ENCODE measurements at regions not wholly inside any gene's neighbourhood (a gene's known extent, or its start where the extent isn't known, plus 50 kb on each side); places are given as distances from the start of the nearest gene placed in this dataset.

DNA sequence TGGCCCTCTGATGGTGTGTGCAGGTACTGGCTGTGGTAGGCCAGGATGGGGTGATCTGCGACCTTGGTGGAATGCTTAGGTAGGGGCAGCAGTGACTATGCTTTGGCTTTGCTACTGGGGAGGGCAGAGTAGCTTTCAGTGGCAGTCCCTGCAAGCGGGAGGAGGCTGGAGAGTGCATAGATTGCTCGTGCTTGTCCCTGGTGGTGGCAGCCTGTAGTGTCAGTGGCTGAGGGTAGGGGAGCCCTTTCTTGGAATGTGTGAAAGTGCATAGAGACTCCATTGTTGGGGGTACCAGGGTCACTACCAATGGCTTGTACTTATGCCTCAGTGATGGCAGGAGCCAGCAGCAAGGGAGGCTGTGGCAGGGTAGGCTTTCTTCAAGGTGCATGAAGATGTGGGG, 582.6 kb downstream of the MRPL39 start:
- TF ChIP-seq, protein P1, sequence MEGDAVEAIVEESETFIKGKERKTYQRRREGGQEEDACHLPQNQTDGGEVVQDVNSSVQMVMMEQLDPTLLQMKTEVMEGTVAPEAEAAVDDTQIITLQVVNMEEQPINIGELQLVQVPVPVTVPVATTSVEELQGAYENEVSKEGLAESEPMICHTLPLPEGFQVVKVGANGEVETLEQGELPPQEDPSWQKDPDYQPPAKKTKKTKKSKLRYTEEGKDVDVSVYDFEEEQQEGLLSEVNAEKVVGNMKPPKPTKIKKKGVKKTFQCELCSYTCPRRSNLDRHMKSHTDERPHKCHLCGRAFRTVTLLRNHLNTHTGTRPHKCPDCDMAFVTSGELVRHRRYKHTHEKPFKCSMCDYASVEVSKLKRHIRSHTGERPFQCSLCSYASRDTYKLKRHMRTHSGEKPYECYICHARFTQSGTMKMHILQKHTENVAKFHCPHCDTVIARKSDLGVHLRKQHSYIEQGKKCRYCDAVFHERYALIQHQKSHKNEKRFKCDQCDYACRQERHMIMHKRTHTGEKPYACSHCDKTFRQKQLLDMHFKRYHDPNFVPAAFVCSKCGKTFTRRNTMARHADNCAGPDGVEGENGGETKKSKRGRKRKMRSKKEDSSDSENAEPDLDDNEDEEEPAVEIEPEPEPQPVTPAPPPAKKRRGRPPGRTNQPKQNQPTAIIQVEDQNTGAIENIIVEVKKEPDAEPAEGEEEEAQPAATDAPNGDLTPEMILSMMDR (conservative IDR thresholded peaks at IDR 0.05; ENCODE audit: low read depth in 2 of 2) = no peak
- TF ChIP-seq JUNB (IDR thresholded peaks at IDR 0.05; ENCODE audit: unreplicated experiment) (no peak), EZH2 (IDR thresholded peaks at IDR 0.05; ENCODE audit: low read depth, unreplicated experiment) (no peak), POLR2AphosphoS5 (IDR thresholded peaks at IDR 0.05; ENCODE audit: low read depth) (no peak), NANOG (IDR thresholded peaks at IDR 0.05; ENCODE audit: borderline replicate concordance) (no peak), EZH2phosphoT487 (IDR thresholded peaks at IDR 0.05; ENCODE audit: unreplicated experiment) (no peak), CREB1 (CRISPR knock-in tag; IDR thresholded peaks at IDR 0.05; ENCODE audit: low read depth) (no peak)
- TF ChIP-seq, protein P2, sequence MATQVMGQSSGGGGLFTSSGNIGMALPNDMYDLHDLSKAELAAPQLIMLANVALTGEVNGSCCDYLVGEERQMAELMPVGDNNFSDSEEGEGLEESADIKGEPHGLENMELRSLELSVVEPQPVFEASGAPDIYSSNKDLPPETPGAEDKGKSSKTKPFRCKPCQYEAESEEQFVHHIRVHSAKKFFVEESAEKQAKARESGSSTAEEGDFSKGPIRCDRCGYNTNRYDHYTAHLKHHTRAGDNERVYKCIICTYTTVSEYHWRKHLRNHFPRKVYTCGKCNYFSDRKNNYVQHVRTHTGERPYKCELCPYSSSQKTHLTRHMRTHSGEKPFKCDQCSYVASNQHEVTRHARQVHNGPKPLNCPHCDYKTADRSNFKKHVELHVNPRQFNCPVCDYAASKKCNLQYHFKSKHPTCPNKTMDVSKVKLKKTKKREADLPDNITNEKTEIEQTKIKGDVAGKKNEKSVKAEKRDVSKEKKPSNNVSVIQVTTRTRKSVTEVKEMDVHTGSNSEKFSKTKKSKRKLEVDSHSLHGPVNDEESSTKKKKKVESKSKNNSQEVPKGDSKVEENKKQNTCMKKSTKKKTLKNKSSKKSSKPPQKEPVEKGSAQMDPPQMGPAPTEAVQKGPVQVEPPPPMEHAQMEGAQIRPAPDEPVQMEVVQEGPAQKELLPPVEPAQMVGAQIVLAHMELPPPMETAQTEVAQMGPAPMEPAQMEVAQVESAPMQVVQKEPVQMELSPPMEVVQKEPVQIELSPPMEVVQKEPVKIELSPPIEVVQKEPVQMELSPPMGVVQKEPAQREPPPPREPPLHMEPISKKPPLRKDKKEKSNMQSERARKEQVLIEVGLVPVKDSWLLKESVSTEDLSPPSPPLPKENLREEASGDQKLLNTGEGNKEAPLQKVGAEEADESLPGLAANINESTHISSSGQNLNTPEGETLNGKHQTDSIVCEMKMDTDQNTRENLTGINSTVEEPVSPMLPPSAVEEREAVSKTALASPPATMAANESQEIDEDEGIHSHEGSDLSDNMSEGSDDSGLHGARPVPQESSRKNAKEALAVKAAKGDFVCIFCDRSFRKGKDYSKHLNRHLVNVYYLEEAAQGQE (IDR thresholded peaks at IDR 0.05; ENCODE audit: unreplicated experiment) = no peak

All from GM23338 (cell line).